ENCODE measurements at regions not wholly inside any gene's neighbourhood (a gene's known extent, or its start where the extent isn't known, plus 50 kb on each side); places are given as distances from the start of the nearest gene placed in this dataset.

- DNase-seq (ENCODE audit: low spot score), result no peak
- TF ChIP-seq CTCF (IDR thresholded peaks at IDR 0.05; ENCODE audit: extremely low read depth, missing control alignments), result no peak
Observed at GRCh38 chr2:134770702-134771101, 51.9 kb upstream of the TMEM163 start.

GRCh38 chr2:134771313-134771801 lies 52.6 kb upstream of the TMEM163 start:
- DNase-seq (ENCODE audit: low spot score), result no peak

GRCh38 chr2:134772493-134773169 lies 53.8 kb upstream of the TMEM163 start:
- TF ChIP-seq CTCF (IDR thresholded peaks at IDR 0.05; ENCODE audit: extremely low read depth, missing control alignments), result no peak
- DNase-seq (ENCODE audit: low spot score), result no peak

More at GRCh38 chr2:134771313-134771801, 52.6 kb upstream of the TMEM163 start:
- no peak for TF ChIP-seq CTCF (IDR thresholded peaks at IDR 0.05; ENCODE audit: extremely low read depth, missing control alignments)

GRCh38 chr2:134773335-134773734 lies 54.5 kb upstream of the TMEM163 start:
- no peak for DNase-seq (ENCODE audit: low spot score)
- no peak for TF ChIP-seq CTCF (IDR thresholded peaks at IDR 0.05; ENCODE audit: extremely low read depth, missing control alignments)

- TF ChIP-seq CTCF (IDR thresholded peaks at IDR 0.05; ENCODE audit: extremely low read depth, missing control alignments), result no peak
- DNase-seq (ENCODE audit: low spot score), result no peak
Observed at GRCh38 chr2:134773759-134774742, 55.3 kb upstream of the TMEM163 start.

- DNase-seq (ENCODE audit: low spot score), result no peak
- TF ChIP-seq CTCF (IDR thresholded peaks at IDR 0.05; ENCODE audit: extremely low read depth, missing control alignments), result no peak
Observed at GRCh38 chr2:134774786-134775641, 56.2 kb upstream of the TMEM163 start.

Data from GM20000 (cell line).